BE2C (cell line): ENCODE measurements at regions not wholly inside any gene's neighbourhood (a gene's known extent, or its start where the extent isn't known, plus 50 kb on each side); places are given as distances from the start of the nearest gene placed in this dataset.
"Not testable (repeated sequence)": the region's sequence is repeated elsewhere in the genome, so short reads cannot be mapped to it uniquely, and the experiment has no call there.

ENCODE experiments used
- DNase-seq: peaks from one replicate; pipeline ENCODE4 v3.0.0-alpha.2; 2020
- H3K27me3 ChIP-seq: fragments of 250-450 bp; sonication (Bioruptor Pico); 2 replicates; pipeline ENCODE4 v1.5.1; 2020; ENCODE audit warnings: mild to moderate bottlenecking
- H3K36me3 ChIP-seq: fragments of 250-450 bp; sonication (Bioruptor Pico); 2 replicates; pipeline ENCODE4 v1.5.1; 2020; ENCODE audit warnings: mild to moderate bottlenecking
- H3K4me1 ChIP-seq: fragments of 250-450 bp; sonication (Bioruptor Pico); 2 replicates; pipeline ENCODE4 v1.5.1; 2020
- H3K4me3 ChIP-seq: 2 replicates; pipeline ENCODE4 v1.5.1; 2011; ENCODE audit warnings: low read depth, low read length
- H3K9me3 ChIP-seq: fragments of 250-450 bp; sonication (Bioruptor Pico); 2 replicates; pipeline ENCODE4 v1.5.1; 2020
- CTCF ChIP-seq: IDR thresholded peaks from 2 replicates; pipeline ENCODE4 v1.5.1; 2012; ENCODE audit warnings: mild to moderate bottlenecking, low read depth, low read length

GRCh38 chr18:51350081-51350480 lies 152.6 kb upstream of the MEX3C start:
- DNase-seq, result no peak
- Histone ChIP-seq H3K4me3 (no peak overlapping the region), H3K36me3 (no peaks in the 10 kb centered on the region), H3K4me1 (no peaks in the 10 kb centered on the region), H3K9me3 (no peaks in the 10 kb centered on the region), H3K27me3 (no peaks in the 10 kb centered on the region)
- TF ChIP-seq CTCF, result no peak

GRCh38 chr18:51355841-51356240 lies 158.4 kb upstream of the MEX3C start:
- no peaks in the 10 kb centered on the region for H3K4me1 ChIP-seq
- TF ChIP-seq CTCF, result no peak
- no peak for DNase-seq
- H3K27me3 ChIP-seq, result no peaks in the 10 kb centered on the region
- H3K4me3 ChIP-seq, result no peak overlapping the region
- H3K9me3 ChIP-seq, result no peaks in the 10 kb centered on the region
- no peaks in the 10 kb centered on the region for H3K36me3 ChIP-seq

- not testable (repeated sequence) for H3K36me3 ChIP-seq, H3K9me3 ChIP-seq, H3K4me1 ChIP-seq, H3K27me3 ChIP-seq, H3K4me3 ChIP-seq, DNase-seq
Observed at GRCh38 chr18:51360301-51360700, 162.8 kb upstream of the MEX3C start.

- no peak overlapping the region for H3K4me3 ChIP-seq
- no peaks in the 10 kb centered on the region for H3K27me3 ChIP-seq
- no peaks in the 10 kb centered on the region for H3K9me3 ChIP-seq
- H3K36me3 ChIP-seq, result no peaks in the 10 kb centered on the region
- no peaks in the 10 kb centered on the region for H3K4me1 ChIP-seq
- no peak for DNase-seq
- TF ChIP-seq CTCF, result no peak
Observed at GRCh38 chr18:51361130-51361860, 163.8 kb upstream of the MEX3C start.

- H3K36me3 ChIP-seq, result no peaks in the 10 kb centered on the region
- H3K4me3 ChIP-seq, result no peak overlapping the region
- no peak for TF ChIP-seq CTCF
- no peak for DNase-seq
- no peaks in the 10 kb centered on the region for H3K27me3 ChIP-seq
- H3K4me1 ChIP-seq, result no peaks in the 10 kb centered on the region
- no peaks in the 10 kb centered on the region for H3K9me3 ChIP-seq
Observed at GRCh38 chr18:51363384-51363783, 165.9 kb upstream of the MEX3C start.

GRCh38 chr18:51370996-51371395 lies 173.5 kb upstream of the MEX3C start:
- Histone ChIP-seq H3K4me3 (no peak overlapping the region), H3K9me3 (no peaks in the 10 kb centered on the region), H3K27me3 (no peaks in the 10 kb centered on the region), H3K36me3 (no peaks in the 10 kb centered on the region), H3K4me1 (no peaks in the 10 kb centered on the region)
- TF ChIP-seq CTCF, result no peak
- no peak for DNase-seq
